OCI-LY3 (cell line): ENCODE measurements at regions not wholly inside any gene's neighbourhood (a gene's known extent, or its start where the extent isn't known, plus 50 kb on each side); places are given as distances from the start of the nearest gene placed in this dataset.

Source experiments
- H2AFZ ChIP-seq: fragments of 200-600, 300-600 bp; shearing (Covaris generic); 2 replicates; pipeline ENCODE4 v1.6.0; 2014; ENCODE audit warnings: antibody characterized with exemption, low read depth, low read length
- H3K27ac ChIP-seq: fragments of 200-600, 300-600 bp; sonication (generic); 2 replicates; pipeline ENCODE4 v1.5.1; 2014; ENCODE audit warnings: mild to moderate bottlenecking, low read length, moderate library complexity, mixed read lengths
- H3K27me3 ChIP-seq: fragments of 200-600, 300-600 bp; sonication (generic); 2 replicates; pipeline ENCODE4 v1.6.1; 2014; ENCODE audit warnings: low read depth, low read length, mixed read lengths
- H3K36me3 ChIP-seq: fragments of 200-600, 300-600 bp; sonication (generic); replicated peaks from 2 replicates; pipeline ENCODE3; 2014; ENCODE audit warnings: low read depth, low read length, mixed read lengths
- H3K4me1 ChIP-seq: fragments of 300-600, 200-600 bp; sonication (generic); 2 replicates; pipeline ENCODE4 v1.6.1; 2014; ENCODE audit warnings: low read length, mixed read lengths
- H3K4me2 ChIP-seq: fragments of 200-600, 300-600 bp; sonication (generic); 2 replicates; pipeline ENCODE4 v1.6.1; 2014; ENCODE audit warnings: low read length, mixed read lengths
- H3K4me3 ChIP-seq: fragments of 300-600, 200-600 bp; sonication (generic); 2 replicates; pipeline ENCODE4 v1.5.1; 2014; ENCODE audit warnings: antibody characterized with exemption, mild to moderate bottlenecking, low read length, moderate library complexity
- H3K79me2 ChIP-seq: fragments of 300-600, 200-600 bp; shearing (Covaris generic); 2 replicates; pipeline ENCODE4 v1.6.1; 2014; ENCODE audit warnings: mild to moderate bottlenecking, low read length, mixed read lengths
- H3K9ac ChIP-seq: fragments of 300-600, 200-600 bp; shearing (Covaris generic); 2 replicates; pipeline ENCODE4 v1.6.0; 2014; ENCODE audit warnings: mild to moderate bottlenecking, low read length, moderate library complexity
- H3K9me3 ChIP-seq: fragments of 200-600, 300-600 bp; shearing (Covaris generic); 2 replicates; pipeline ENCODE4 v1.6.1; 2014; ENCODE audit warnings: low read length, mixed read lengths; ENCODE audit not compliant: insufficient read depth
- H4K20me1 ChIP-seq: fragments of 200-600, 300-600 bp; sonication (generic); 2 replicates; pipeline ENCODE4 v1.6.1; 2016; ENCODE audit warnings: low read length, mixed read lengths; ENCODE audit not compliant: insufficient read depth
- CTCF ChIP-seq: fragments of 200-600, 300-600 bp; sonication (generic); IDR thresholded peaks from 2 replicates; pipeline ENCODE4 v1.5.1; 2014; ENCODE audit warnings: antibody characterized with exemption, low read length, low read depth
- EZH2phosphoT487 ChIP-seq: fragments of 200-600 bp; shearing (Covaris generic); IDR thresholded peaks from 2 replicates; pipeline ENCODE4 v1.6.1; 2018; ENCODE audit warnings: antibody characterized with exemption, mixed run types, low read depth

- TF ChIP-seq EZH2phosphoT487 = no peak
- TF ChIP-seq CTCF = no peak
- Histone ChIP-seq H3K27ac (no peak overlapping the region), H2AFZ (no peak overlapping the region), H3K9ac (no peak overlapping the region), H3K27me3 (no peaks in the 10 kb centered on the region), H3K36me3 (no peaks in the 10 kb centered on the region), H3K4me1 (no peaks in the 10 kb centered on the region), H3K79me2 (no peaks in the 10 kb centered on the region), H3K4me2 (no peak overlapping the region), H4K20me1 (no peaks in the 10 kb centered on the region), H3K4me3 (no peak overlapping the region), H3K9me3 (no peaks in the 10 kb centered on the region)
Measured at GRCh38 chr21:27793901-27794300, 827.0 kb upstream of the ADAMTS5 start.

GRCh38 chr21:27787046-27787445 is 820.2 kb upstream of the ADAMTS5 start:
- Histone ChIP-seq H3K27me3 (no peaks in the 10 kb centered on the region), H3K79me2 (no peaks in the 10 kb centered on the region), H4K20me1 (no peaks in the 10 kb centered on the region), H3K9ac (no peak overlapping the region), H3K9me3 (no peaks in the 10 kb centered on the region), H3K4me1 (no peaks in the 10 kb centered on the region), H3K36me3 (no peaks in the 10 kb centered on the region), H2AFZ (no peak overlapping the region), H3K4me3 (no peak overlapping the region), H3K27ac (no peak overlapping the region), H3K4me2 (no peak overlapping the region)
- TF ChIP-seq EZH2phosphoT487 (no peak), CTCF (no peak)

GRCh38 chr21:27779606-27780005 is 812.7 kb upstream of the ADAMTS5 start:
- no peaks in the 10 kb centered on the region for H3K4me1 ChIP-seq
- no peak overlapping the region for H3K27ac ChIP-seq
- no peaks in the 10 kb centered on the region for H3K9me3 ChIP-seq
- H2AFZ ChIP-seq = no peak overlapping the region
- H3K9ac ChIP-seq = no peak overlapping the region
- TF ChIP-seq CTCF = no peak
- TF ChIP-seq EZH2phosphoT487 = no peak
- no peaks in the 10 kb centered on the region for H3K27me3 ChIP-seq
- no peak overlapping the region for H3K4me3 ChIP-seq
- H3K36me3 ChIP-seq = no peaks in the 10 kb centered on the region
- H3K79me2 ChIP-seq = no peaks in the 10 kb centered on the region
- H4K20me1 ChIP-seq = no peaks in the 10 kb centered on the region
- no peak overlapping the region for H3K4me2 ChIP-seq

- Histone ChIP-seq H3K9ac (no peak overlapping the region), H3K4me2 (no peak overlapping the region), H3K36me3 (no peaks in the 10 kb centered on the region), H3K4me3 (no peak overlapping the region), H3K4me1 (no peaks in the 10 kb centered on the region), H4K20me1 (no peaks in the 10 kb centered on the region), H2AFZ (no peak overlapping the region), H3K27me3 (no peaks in the 10 kb centered on the region), H3K9me3 (no peaks in the 10 kb centered on the region), H3K79me2 (no peaks in the 10 kb centered on the region), H3K27ac (no peak overlapping the region)
- TF ChIP-seq EZH2phosphoT487 = no peak
- no peak for TF ChIP-seq CTCF
Measured at GRCh38 chr21:27776925-27777553, 810.2 kb upstream of the ADAMTS5 start.
